SK-N-MC (cell line): ENCODE measurements at regions not wholly inside any gene's neighbourhood (a gene's known extent, or its start where the extent isn't known, plus 50 kb on each side); places are given as distances from the start of the nearest gene placed in this dataset.

Experiments
- EZH2 ChIP-seq: fragments of 200-600 bp; sonication (generic); IDR thresholded peaks from one replicate; pipeline ENCODE4 v1.6.1; 2017; ENCODE audit warnings: antibody characterized with exemption
- POLR2AphosphoS5 ChIP-seq: IDR thresholded peaks from 2 replicates; pipeline ENCODE4 v1.6.1; 2012; ENCODE audit warnings: mild to moderate bottlenecking, low read depth, low read length, borderline replicate concordance

DNA sequence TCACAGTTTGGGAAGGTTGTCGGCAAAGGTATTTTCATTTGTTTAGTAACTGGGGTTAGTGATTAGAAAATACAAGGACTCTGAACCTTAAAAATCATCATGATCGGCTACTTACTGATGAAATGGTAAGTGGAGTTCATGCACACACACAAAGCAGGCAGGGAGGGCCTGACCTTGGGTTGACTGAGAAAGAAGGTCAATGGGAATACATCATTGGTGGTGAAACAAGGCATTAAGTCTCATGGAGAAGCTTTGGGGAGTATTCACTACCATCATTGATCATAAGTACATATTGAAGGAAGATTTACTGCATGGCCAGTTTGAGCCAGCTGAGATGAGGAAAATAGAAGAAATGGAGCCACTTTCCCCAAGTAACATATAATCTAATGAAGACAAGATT is 74.4 kb downstream of the LUZP4 start:
- TF ChIP-seq POLR2AphosphoS5, result no peak
- no peak for TF ChIP-seq EZH2
